ENCODE measurements at regions not wholly inside any gene's neighbourhood (a gene's known extent, or its start where the extent isn't known, plus 50 kb on each side); places are given as distances from the start of the nearest gene placed in this dataset.

GRCh38 chr6:12483712-12484111 lies 193.6 kb downstream of the EDN1 start:
- TF ChIP-seq CTCF (IDR thresholded peaks at IDR 0.05) (no peak), POLR2A (IDR thresholded peaks at IDR 0.05) (no peak), EP300 (IDR thresholded peaks at IDR 0.05) (no peak)

Data from suprapubic skin (tissue), 3 donors.